ENCODE measurements at regions not wholly inside any gene's neighbourhood (a gene's known extent, or its start where the extent isn't known, plus 50 kb on each side); places are given as distances from the start of the nearest gene placed in this dataset.

DNA sequence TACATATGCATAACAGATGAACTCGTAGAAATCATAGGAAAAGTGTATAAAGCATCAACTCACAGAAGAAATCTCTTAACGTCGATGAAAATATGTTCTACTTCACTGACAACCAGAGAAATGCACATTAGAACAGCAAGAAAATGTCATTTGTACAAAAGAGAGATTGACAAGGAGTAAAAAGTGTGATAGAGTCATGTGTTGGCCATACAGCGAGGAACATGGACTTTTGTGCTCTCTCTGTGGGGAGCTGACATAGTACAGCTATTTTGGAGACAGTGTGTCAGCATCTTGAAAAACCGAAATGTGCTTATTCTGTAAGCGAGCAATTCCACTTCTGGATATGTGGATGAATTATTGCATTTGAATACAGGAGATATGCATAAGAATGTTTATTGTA is 477.9 kb downstream of the ICE1 start:
- TF ChIP-seq, protein P1, sequence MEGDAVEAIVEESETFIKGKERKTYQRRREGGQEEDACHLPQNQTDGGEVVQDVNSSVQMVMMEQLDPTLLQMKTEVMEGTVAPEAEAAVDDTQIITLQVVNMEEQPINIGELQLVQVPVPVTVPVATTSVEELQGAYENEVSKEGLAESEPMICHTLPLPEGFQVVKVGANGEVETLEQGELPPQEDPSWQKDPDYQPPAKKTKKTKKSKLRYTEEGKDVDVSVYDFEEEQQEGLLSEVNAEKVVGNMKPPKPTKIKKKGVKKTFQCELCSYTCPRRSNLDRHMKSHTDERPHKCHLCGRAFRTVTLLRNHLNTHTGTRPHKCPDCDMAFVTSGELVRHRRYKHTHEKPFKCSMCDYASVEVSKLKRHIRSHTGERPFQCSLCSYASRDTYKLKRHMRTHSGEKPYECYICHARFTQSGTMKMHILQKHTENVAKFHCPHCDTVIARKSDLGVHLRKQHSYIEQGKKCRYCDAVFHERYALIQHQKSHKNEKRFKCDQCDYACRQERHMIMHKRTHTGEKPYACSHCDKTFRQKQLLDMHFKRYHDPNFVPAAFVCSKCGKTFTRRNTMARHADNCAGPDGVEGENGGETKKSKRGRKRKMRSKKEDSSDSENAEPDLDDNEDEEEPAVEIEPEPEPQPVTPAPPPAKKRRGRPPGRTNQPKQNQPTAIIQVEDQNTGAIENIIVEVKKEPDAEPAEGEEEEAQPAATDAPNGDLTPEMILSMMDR (optimal IDR thresholded peaks at IDR 0.05 in 1 of 3, IDR thresholded peaks at IDR 0.05 in 1 of 3, conservative IDR thresholded peaks at IDR 0.05 in 1 of 3; ENCODE audit: extremely low read depth in 1 of 3, insufficient read depth in 2 of 3, low read length in 3 of 3) = no peak
- no peak for TF ChIP-seq EZH2 (IDR thresholded peaks at IDR 0.05; ENCODE audit: low read length)

Data from keratinocyte (primary cell).